GM04504 (cell line): ENCODE measurements at regions not wholly inside any gene's neighbourhood (a gene's known extent, or its start where the extent isn't known, plus 50 kb on each side); places are given as distances from the start of the nearest gene placed in this dataset.
"Not testable (repeated sequence)": the region's sequence is repeated elsewhere in the genome, so short reads cannot be mapped to it uniquely, and the experiment has no call there.

Source experiments
- DNase-seq: peaks from one replicate; pipeline ENCODE4 v3.0.0-alpha.2; 2012; ENCODE audit warnings: low read depth

- no peak for DNase-seq
Measured at GRCh38 chr7:9711259-9711918, 1262.3 kb upstream of the PHF14 start.

DNA sequence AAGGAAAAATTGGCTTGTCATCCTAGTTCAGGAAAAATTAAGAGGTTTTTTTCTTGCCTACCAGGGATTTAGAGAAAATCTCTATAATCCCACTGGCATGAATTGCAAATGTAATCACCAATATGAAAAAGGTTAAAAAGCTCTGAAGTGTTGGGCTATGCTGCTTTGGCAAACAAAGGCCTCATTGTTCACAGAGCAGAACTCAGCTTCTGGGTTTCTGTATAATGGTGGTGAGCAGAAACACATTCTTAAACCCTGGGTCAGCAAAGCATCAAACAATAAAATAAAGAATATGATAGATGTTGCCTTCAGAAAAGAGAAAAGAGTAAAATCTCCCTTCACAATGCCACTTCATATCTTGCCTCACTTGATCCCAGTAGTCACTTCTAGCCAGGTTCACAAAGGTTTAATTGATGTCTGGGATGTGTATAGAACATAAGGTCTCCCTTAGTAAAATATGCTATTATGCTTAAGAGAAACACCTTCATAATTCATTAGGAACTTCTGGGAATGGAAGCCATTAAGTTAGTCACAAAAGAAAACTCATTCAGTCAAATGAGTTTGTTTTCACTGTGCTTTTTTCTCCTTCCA lies 1255.5 kb upstream of the PHF14 start:
- no peak for DNase-seq

- DNase-seq = no peak
Measured at GRCh38 chr7:9719303-9719702, 1254.4 kb upstream of the PHF14 start.

DNA sequence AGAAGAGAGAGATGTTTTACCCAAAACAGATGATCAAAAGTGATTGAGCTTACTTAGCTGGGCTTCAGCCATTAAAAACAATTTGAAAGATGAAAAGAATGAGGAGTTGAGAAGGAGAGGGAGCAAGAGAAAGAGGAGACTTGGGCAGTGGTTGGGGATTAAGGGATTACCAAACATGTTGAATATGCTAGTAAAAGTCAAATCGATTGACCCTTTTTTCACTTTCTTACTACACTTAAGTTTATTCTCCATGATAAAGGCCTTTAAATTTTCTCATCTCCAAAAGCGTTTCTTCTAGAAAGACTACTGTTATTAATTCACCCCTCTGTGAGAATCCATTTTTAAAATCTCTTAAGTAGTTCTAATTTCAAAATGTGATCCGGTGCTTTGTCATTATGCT lies 1254.0 kb upstream of the PHF14 start:
- DNase-seq = no peak

- not testable (repeated sequence) for DNase-seq
Measured at GRCh38 chr7:9725940-9726663, 1247.6 kb upstream of the PHF14 start.

DNA sequence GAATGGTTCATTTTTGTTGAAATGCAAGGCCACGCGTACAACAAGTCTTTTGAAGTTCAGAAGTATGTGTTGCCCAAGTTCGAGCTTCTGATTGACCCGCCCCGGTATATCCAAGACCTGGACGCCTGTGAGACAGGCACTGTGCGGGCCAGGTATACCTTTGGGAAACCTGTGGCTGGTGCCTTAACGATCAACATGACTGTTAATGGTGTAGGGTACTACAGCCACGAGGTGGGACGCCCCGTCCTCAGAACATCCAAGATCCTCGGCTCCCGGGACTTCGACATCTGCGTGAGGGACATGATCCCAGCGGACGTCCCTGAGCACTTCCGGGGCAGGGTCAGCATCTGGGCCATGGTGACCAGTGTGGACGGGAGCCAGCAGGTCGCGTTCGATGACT lies 1246.9 kb upstream of the PHF14 start:
- not testable (repeated sequence) for DNase-seq

DNA sequence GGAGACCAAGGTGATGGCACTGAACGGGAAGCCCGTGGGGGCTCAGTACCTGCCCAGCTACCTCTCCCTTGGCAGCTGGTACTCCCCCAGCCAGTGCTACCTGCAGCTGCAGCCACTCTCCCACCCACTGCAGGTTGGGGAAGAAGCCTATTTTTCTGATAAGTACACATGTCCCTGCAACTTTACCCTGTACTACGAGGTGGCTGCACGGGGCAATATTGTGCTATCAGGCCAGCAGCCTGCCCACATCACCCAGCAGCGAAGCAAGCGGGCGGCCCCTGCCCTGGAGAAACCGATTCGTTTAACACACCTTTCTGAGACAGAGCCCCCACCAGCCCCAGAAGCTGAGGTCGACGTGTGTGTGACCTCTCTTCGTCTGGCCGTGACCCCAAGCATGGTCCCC lies 1246.2 kb upstream of the PHF14 start:
- not testable (repeated sequence) for DNase-seq

DNA sequence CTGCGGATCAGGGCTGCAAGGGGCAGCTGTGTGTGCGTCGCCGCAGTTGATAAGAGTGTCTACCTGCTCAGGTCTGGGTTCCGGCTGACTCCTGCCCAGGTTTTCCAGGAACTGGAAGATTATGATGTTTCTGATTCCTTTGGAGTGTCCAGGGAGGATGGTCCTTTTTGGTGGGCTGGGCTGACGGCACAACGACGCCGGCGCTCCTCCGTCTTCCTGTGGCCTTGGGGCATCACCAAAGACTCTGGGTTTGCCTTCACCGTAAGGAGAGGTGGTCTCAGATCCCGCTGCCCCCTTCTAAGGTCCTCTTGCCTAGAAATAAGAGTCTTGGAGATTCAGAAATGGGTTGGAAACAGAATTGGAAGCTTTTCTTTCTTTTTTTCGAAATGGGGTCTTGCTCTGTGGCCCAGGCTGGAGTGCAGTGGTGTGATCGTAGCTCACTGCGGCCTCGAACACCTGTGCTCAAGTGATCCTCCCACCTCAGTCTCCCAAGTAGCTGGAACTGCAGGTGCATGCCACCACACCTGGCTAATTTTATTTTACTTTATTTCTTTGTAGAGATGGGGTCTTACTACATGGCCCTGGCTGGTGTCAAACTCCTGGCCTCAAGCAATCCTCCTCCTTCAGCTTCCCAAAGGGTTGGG lies 1245.5 kb upstream of the PHF14 start:
- DNase-seq = not testable (repeated sequence)

DNA sequence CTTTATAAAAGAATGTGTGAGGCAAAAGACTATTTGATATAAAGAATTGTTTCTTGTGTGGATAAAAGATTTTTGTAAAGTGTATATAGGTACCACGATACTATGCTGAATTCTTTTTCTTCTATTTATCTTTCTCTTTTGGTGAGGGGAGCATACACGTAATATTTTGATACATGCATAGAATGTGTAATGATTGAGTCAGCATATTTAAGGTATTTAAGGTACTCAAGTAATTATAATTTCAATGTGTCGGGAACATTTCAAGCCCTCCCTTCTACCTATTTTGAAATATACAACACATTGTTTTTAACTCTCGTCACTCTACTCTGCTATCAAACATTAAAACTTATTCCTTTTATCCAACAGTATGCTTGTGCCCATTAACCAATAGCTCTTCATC lies 1221.6 kb upstream of the PHF14 start:
- no peak for DNase-seq

DNA sequence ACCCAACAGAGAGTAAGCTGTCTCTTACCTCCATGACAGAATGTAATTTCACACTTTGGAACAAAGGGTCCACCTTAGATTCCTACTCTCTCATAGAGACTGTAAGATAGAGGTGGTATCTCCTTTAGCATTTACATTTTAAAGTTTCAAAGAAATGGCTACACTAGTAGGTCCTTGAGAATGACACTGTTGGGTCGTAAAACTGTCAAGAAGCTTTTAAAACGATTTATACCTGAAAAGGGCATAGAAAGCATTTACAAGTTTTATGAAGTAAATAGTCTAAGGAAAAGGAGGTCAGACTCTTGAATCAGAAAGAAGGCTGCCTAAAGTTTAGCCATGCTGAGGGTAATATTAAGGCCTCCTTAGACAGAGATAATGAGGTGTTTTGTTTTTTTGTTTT lies 1212.4 kb upstream of the PHF14 start:
- no peak for DNase-seq

DNA sequence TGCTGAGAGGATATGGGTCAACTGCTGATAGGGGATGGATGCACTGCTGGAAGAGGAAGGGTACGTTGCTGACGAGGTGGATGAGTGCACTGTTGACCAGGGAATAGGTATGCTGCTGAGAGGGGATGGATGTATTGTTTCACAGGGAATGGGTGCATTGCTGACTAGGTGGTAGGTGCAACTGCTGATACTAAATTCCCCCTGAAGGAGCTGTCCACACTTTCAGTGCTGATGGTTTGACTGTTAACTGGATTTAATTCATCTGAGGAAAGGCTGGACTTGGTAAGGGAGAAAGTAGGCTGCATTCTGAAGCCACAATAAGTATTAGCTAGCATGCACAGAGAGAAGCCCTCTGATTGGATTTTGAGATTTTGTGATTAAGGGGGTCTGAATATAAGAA lies 1196.8 kb upstream of the PHF14 start:
- DNase-seq = no peak

DNA sequence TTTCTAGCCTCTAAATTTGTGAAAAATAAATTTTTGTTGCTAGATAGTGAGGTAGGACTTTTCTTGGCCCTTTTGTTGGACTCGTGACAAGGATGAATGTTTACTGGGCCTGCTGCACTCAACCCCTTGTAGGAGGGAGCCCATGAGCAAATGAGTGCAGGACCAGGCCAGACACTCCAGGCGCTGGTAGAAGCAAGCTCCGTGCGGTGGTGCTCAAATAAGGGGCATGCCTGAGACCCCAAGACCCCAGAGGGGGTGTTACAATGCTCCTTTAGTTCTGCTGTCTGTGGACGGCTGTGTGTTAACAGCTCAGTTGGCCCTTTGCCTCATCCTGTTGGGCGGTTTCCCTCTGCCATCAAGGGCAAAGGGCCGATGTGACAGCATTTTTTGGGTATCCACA lies 1195.3 kb upstream of the PHF14 start:
- DNase-seq = no peak

DNA sequence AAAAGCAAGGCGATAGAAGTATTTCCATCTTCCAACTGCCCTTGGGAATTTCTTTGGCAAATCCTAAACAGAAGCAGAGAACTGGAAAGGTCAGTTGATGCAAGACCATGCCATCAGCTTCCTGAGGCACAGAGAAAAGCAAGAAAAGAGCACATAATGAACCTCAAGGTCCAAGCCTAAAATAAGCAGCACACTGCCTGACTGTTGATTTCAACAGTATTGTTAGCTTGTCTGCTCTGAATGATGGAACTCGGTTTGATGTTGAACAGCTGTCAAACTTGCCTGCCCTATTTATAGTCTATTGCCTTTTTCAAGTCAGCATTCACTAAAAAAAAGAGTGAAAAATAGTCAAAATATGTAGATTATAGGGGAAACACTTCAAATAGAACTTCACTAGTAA lies 1192.0 kb upstream of the PHF14 start:
- DNase-seq = no peak

GRCh38 chr7:9782275-9782674 lies 1191.4 kb upstream of the PHF14 start:
- no peak for DNase-seq

DNA sequence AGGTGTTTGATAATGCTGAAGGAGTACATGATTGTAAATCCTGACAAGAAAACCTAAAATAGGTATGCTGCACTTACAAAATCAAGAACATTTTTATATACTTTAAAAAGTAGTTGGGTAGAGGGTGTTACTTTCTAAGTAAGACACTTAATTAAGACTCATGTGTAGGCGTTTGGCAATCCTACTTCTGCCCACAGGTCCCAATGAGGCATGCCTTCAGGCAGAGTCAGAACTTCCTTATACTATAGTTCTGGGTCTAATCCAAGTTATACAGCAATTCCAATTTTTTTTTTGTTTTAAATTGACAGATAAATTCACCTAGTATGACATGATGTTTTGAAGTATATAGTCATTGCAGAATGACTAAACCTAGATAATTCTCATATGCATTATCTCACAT lies 1188.5 kb upstream of the PHF14 start:
- no peak for DNase-seq

DNA sequence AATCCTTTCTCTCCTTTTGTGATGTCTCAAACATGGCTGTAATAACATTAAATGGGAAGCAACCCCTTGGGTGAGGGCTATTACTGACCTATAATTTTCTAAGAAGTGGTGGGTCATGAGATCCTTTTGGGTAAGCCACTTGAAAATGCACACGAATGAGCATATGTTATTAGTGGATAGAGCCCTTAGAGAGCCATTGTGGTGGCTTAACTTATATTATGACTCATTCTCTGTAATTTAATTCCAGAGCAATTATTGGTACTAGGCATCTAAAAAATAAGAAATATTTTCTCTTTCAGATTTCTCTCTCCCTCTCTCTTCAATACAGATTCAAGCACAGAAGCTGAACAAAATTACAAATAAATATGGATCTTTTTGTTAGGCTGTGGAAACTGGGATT lies 1177.4 kb upstream of the PHF14 start:
- no peak for DNase-seq

DNA sequence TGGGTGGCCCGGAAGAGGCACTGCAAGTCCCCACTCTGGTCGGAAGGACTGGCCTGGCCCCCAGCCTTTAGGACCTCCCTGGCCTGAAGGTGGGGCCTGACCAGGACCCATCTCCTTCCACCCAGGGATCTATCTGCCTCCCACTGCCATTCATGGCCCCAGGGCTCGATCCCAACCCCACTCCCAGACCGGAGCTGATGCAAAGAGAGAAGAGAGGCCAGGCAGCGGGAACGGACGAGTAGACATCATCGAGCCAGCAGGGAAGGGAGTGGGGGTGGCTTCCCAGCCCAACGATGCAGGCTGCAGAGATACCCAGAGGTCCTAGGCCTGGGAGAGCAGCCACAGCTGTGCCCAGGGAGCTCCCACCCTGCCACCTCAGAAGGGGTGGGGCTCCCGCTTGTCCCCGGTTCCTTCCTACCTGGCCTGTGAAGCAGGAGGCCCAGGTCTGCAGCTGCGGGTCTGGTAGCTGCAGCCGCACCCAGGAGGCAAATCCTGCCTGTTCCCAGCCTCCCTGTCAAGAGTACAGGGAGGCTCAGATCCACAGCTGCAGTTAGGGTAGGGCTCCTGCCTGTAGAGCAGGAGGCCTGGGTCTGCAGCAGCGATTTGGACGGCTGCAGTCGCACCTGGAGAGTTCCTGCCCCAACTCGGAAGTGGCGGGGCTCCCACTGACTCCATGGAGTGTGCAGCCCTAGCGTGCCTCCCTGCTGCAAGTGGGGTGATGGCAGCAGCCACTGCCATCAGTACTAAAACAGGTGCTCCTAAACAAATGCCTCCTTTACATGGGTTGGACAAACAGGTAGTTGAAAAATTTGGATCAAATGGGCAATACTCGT lies 1151.0 kb upstream of the PHF14 start:
- no peak for DNase-seq

DNA sequence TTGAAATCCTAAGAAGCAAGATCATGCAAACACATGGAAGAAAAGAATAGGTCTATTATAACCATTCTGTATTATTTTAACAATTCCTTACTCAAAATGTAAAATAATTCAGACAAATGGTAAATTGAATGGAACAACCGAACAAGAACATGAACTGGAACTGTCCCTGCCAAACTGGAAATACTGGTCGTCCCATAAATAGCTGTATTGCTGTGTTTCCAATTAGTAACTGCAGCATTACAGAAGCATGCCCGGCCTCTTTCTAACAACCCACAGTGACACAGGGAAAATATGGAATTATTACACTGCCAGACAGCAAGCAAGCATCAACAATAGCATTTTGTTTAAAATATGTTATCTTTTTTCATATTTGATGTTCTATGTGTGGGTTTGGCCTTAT lies 1138.5 kb upstream of the PHF14 start:
- no peak for DNase-seq

DNA sequence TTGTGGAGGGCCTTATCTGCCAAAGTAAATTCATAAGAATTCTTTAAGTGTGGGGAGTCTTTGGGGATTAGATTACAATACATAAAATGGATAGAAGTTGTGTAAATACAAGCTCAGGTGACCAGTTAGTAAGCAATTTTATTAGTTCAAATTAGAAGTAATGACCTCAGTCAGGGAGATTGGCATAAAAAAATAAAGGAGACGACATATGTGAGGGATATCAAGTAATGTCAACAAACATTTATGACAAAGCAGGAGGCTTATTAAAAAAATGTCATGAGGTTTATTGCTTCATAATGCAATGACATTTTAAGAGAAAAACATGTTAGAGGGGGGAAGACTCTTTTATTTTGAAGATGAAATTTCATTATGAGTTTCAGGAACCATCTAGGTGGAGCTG lies 1137.0 kb upstream of the PHF14 start:
- DNase-seq = no peak

GRCh38 chr7:9842301-9842700 lies 1131.4 kb upstream of the PHF14 start:
- DNase-seq = no peak

DNA sequence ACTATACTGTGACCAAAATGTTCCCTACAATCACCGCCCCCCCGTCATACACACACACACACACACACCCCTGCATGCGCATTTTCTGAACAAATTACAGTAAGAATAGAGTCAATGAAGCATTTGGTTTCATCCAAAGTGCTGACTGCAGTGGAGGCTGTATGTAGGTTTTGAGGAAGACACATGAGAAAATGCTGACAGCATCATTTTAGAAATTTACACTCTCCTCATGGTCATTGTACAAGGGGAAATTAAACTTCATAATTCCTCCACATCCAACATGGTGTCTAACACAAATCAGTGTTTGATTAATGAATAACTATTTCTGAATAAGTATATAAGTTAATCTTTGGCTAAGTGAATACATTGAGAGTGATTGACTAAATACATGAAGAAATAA lies 1126.8 kb upstream of the PHF14 start:
- DNase-seq = no peak

GRCh38 chr7:9854605-9855004 lies 1119.1 kb upstream of the PHF14 start:
- DNase-seq = no peak
